ENCODE measurements at regions not wholly inside any gene's neighbourhood (a gene's known extent, or its start where the extent isn't known, plus 50 kb on each side); places are given as distances from the start of the nearest gene placed in this dataset.

DNA sequence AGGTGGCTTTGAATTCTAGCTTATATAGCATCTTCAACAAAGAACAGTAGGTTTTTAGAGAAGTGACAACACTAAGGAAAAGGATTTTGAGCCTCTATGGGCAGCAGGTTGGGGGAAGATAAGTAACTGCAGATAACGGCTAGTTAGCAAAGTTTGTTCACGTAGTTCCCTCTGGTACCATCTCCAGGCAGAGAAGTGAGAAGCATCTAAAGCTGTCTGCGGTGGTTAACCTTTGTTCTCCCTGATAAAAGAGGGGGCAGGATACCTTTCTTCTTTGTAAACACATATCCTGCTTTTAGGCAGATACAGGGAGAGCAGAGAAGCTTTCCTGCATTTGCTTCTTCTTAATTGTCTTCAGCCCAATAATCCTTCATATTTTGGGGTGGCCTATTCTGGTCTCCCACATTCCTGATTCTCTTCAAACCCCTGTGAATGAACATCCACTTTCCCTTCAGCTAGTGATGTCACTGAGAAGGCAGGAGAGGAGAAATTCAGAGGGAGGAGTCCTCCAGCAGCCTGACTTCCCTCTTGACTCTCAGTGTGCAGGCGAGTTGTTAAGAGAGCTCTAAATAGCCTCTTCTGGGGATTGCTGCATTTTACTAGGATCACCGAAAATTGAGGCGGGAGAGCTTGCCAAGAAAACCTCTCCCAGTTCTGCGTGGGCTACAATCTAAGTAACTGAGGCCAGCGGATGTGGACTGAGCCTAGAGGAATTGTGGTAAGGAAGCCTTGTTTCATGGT lies 393.7 kb upstream of the C2CD4B start:
- no peak for DNase-seq

DNA sequence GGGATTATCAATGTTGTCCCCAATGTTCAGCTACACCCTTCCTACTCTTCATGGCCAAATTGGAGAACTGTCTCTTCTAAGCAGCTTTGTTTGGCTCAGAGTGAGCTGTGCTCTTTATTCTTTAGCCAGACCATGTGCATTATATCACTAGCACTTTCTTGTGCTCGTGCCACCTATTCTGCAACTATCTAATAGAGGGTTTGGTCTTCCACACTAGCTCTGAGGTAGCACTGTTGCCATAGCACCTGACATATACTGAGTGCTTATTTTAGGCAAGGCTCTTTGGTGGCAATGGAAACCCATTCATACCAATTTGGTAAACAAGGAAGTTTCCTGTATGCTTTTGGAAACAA lies 394.3 kb upstream of the C2CD4B start:
- DNase-seq, result no peak

GRCh38 chr15:62561059-62561519 lies 396.0 kb upstream of the C2CD4B start:
- no peak for DNase-seq

DNA sequence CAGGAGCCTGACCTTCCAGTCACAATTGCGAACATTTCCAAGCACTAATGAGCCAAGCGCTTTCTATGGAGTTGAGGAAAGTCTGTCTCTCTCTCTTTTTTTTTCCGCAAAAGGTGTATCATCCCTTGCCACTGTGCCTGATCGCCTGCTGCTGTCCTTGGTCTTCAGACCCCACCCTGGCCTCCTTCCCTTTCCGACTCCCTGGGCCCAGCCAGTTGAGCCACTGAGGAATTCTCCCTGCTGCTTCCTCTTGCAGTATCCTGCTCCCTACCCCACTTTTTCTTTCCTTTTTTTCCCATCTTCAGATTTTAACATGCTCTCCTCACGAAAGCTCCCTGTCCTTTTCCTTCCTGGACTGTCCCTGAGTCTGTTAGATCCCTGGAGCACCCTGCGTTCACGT lies 396.5 kb upstream of the C2CD4B start:
- DNase-seq, result no peak

- DNase-seq, result no peak
These were observed 400.0 kb upstream of the C2CD4B start for GRCh38 chr15:62564886-62565633.

- DNase-seq, result no peak
These were observed 400.5 kb upstream of the C2CD4B start for GRCh38 chr15:62565634-62566026.

DNA sequence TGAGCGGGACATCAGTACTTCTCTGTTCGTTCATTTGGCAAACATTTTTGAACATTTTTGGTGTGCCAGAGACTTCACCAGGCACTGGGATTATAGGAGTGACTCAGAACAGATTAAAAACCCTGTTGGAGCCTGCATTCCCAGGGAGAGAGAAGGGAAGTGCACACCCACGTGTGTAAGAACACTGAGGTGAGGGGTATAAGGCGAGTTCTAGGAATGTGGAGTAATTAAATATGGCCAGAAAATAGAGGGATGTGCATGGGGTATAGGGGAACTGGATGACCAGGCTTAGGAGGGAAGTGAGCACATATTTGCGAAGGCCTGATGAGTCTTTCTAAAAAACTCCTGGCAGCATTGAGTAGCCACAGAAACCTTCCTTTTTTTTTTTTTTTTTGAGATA lies 401.2 kb upstream of the C2CD4B start:
- DNase-seq, result no peak

GRCh38 chr15:62567501-62567900 lies 402.4 kb upstream of the C2CD4B start:
- no peak for DNase-seq

- DNase-seq, result no peak
These were observed 402.9 kb upstream of the C2CD4B start for GRCh38 chr15:62568004-62568403.

DNA sequence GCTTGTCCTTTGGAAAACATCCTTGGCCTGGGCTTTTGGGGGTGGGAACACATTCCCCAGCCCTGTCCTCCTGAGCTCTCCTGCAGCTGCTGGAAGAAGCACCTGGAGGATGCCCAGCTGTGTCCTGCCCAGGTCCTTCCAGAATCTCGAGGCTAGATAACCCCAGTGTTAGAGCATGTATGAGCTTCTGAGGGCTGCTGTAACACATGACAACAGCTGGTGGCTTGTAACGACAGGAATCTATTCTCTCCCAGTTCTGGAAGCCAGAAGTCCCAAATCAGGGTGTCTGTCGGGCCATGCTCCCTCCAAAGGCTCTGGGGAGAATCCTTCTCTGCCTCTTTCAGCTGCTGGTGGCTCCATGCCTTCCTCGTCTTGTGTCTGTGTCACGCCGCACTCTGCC lies 403.6 kb upstream of the C2CD4B start:
- no peak for DNase-seq

DNA sequence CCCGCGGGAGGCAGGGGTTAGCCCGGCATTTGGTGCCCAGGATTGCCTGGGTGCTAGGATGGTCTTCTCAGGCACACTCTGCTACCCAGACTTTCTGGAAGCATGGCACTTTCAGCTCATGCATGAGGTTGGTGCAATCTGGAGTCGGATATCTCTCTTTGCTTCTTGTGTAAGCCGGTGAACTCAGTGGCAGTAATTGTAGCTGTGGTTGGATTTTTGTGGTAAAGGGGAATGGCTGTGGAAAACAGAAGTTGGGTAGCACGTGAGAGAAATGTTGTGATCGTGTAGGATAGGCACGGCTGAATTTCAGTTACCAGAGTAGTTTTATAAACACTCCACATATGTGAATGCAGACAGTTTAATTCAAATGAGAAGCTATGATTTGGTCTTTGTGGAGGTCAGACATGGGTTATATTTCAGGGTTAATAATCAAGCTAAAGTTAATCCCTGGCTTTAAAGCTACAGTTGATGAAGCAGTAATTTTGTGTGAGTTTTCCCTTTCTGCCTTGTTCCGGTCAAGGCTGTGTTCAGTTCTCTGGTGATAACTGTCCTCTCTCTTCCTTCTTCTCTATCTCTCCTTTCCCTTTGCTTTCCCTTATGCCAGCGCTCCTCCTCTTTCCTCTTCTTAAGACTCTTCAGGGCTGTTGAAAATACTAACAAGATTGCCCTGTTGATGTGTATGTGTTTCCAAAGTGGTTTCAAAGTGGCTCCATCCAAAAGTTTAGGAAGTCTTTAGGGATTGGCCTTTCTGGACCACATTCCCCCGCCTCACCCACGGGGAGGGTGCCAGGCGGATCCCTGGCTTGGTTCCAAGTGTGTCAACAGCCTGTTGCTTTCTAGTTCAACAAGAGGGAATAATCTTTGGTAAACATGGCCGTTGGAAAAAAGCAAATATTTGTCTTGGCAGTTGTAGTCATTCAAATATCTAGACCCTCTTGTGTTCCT lies 404.6 kb upstream of the C2CD4B start:
- no peak for DNase-seq

GRCh38 chr15:62570405-62570783 lies 405.3 kb upstream of the C2CD4B start:
- DNase-seq, result no peak

- DNase-seq, result no peak
These were observed 406.0 kb upstream of the C2CD4B start for GRCh38 chr15:62571072-62571471.

- DNase-seq, result no peak
These were observed 407.7 kb upstream of the C2CD4B start for GRCh38 chr15:62572797-62573196.

DNA sequence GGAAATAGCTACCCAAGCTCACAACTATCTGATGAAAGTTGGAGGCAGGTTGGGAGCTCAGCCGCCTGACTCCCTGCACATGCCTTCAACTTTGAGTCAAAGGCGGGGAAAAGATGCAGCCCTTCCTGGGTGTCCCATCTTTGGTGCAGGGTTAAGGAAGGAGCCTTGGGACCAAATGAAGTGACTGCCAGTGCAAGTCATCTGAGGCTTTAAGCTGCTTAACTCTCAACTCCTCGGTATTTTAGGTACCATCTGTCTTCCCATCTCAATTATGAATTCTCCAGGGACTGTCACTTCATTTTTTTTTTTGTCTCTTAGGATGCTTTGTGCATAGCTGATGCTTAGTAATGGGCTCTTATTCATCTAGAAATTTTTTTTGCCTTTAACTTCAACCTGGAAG lies 408.8 kb upstream of the C2CD4B start:
- DNase-seq, result no peak

- DNase-seq, result no peak
These were observed 413.5 kb upstream of the C2CD4B start for GRCh38 chr15:62578546-62578945.

DNA sequence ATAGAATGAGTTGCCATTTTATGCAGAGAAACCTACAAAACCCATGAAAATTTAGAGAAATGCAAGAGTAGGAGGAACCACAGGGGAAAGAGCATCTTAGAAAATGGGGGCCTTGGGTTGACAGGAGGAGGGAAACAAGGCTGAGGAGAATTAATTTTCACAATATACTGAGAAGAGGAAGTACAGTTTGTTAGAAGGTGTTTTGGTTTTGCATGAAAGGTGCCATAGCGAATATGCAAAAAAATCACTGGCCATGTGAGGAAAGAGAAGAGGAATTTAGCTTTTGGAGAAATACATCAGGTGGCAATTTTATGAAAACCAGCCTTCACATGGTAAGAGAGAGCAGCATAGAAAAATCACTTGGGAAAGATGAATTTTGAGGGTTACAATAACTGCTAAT lies 413.9 kb upstream of the C2CD4B start:
- DNase-seq, result no peak

DNA sequence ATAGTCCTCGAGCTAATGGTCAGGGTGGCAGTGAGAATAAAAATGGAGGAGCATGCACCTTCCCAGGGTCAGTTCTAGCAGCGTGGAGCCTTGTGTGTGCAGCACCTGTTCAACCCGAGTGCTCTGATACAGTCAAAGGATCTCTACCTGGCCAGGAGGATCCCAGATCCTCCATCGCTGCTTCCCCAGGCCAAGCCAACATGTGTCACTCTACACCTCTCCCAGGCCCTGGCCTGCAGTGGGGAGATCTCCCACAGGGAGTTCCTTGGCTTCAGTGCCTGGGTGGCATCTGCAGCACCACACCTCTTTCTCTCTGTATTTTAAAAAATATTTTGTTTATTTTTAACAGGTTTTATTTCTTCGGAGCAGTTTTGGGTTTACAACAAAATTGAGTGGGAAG lies 414.8 kb upstream of the C2CD4B start:
- DNase-seq, result no peak

DNA sequence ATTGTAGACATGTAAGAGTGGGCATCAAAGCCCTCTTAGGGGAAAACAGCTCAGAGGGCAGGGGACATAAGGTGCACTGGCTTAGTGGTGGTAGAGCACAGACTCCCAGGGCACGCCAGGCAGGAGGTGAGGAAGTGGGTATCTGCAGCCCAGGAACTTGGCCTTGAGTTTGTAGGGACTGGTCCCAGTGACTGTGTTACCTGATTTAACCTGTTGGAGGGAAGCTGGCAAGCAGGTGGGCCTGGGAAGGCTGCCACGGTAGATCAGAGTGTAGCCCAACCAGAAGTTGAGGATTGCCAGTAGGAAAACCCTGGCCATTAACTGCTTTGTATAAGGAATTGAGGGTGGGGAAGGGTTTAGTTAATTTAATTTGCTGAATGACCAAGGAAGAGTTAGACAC lies 417.5 kb upstream of the C2CD4B start:
- no peak for DNase-seq

DNA sequence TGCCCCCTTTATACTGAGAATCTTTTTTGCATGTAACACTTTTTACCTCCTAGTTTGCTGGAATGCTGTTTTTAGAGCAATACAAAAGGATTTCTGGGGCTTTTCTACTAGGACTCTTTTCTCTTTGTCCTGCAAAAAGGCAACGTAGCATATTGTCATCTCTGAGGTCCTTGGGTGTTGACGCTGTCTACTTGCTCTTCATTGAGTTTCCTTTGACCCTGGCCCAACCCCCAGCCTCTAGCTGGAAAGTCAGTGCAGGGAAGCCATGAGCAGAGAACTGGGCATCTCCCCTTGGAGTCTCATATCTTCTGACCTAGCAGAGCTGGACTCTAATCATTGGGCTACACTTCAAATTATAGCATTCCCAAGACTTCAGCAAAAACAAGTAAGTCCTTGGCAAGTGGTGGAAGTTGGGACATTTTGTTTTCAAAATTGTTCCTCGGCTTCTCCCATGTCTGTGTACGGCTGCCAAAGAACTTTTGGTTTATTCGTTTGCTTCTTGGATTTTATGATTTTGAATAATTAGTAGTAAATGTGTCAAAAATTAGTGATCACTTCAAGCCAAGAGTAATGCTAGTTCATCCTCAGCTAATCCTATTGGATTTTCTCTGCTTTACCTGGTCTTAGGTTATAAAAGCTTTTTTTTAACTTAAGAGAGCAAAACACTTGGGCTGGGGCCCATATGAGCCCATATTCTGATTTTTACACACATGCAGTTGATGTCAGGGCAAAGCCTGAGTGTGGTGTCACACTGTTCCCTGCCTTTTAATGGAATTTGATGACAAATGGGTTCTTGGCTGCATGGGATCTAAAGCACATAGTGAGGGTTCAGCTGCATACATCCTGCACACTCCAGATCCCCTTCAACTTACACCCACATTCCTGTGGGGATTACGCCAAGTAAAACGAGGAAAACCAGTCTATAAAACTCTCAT lies 419.5 kb upstream of the C2CD4B start:
- no peak for DNase-seq

DNA sequence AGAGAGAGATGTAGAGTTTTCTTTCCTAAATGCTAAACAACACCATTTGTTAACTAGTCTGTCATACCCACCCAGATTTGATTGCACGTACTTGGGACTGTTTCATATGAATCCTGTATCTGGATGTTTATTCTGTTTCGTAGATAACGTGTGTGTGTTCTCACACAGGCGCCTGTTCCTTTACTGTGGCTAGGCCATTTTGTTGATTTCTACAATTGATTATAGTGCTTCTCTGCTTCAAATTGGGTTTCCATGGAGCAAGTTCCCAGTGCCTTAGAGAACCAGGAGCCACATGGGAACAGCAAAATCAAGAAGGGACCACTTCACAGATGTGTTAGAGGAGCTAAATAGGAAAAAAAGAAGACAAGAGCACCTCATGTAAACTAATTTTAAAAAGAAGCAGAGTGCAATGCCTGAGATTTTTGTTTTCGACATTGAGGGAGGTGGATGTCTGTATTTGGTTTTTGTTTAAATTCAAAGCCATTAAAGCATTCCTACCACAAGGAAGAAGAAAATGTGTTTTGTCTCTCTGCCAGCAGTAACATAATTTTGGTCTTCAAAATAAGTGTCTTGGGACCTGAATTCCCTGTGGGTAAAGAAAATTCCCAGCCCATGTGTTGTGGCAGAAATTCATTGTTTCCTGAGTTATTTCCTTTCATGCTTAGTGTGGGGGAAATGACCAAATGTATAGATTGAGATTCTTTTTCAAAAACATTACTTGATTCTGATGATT lies 424.0 kb upstream of the C2CD4B start:
- DNase-seq, result no peak

All from stimulated activated CD4-positive, alpha-beta T cell treated with anti-CD3 and anti-CD28 coated beads, Interleukin-2, amount 100 ng/mL, for 48 hours (primary cell).